ENCODE measurements at regions not wholly inside any gene's neighbourhood (a gene's known extent, or its start where the extent isn't known, plus 50 kb on each side); places are given as distances from the start of the nearest gene placed in this dataset.

- Histone ChIP-seq H3K4me2 (ENCODE audit: insufficient read depth, insufficient read length, low read length) (no peak overlapping the region), H3K14ac (ENCODE audit: insufficient read depth, low read length) (no peak overlapping the region), H3K18ac (ENCODE audit: insufficient read length, low read depth, low read length) (no peak overlapping the region), H2BK15ac (ENCODE audit: low read depth, low read length) (no peak overlapping the region), H3K27ac (ENCODE audit: insufficient read length, low read depth, low read length) (no peak overlapping the region), H4K20me1 (ENCODE audit: control insufficient read depth, insufficient read depth, insufficient read length) (no peaks in the 10 kb centered on the region), H3K4ac (ENCODE audit: low read depth, low read length) (no peak overlapping the region), H2BK120ac (ENCODE audit: low read depth, low read length, poor library complexity, severe bottlenecking) (no peak overlapping the region), H3K79me2 (ENCODE audit: insufficient read depth, low read length) (no peaks in the 10 kb centered on the region), H3K56ac (ENCODE audit: insufficient read length, low read depth, low read length) (no peak overlapping the region), H3K23ac (ENCODE audit: insufficient read length, low read depth, low read length) (no peak overlapping the region), H4K5ac (ENCODE audit: insufficient read length, low read depth, low read length) (no peak overlapping the region), H4K91ac (ENCODE audit: insufficient read length, low read depth, low read length) (no peak overlapping the region), H3K27me3 (ENCODE audit: insufficient read depth, low read length) (no peaks in the 10 kb centered on the region), H3K23me2 (ENCODE audit: insufficient read length, low read depth, low read length, poor library complexity, severe bottlenecking) (no peaks in the 10 kb centered on the region), H4K8ac (replicated peaks; ENCODE audit: insufficient read length, low read depth, low read length) (no peak overlapping the region), H2BK20ac (ENCODE audit: low read depth, low read length, poor library complexity, severe bottlenecking) (no peak overlapping the region), H2BK12ac (ENCODE audit: insufficient read length, low read depth, low read length) (no peak overlapping the region), H3K9ac (ENCODE audit: extremely low read depth, insufficient read length, low read length) (no peak overlapping the region), H3K4me1 (ENCODE audit: insufficient read depth, low read length) (no peaks in the 10 kb centered on the region), H2AFZ (ENCODE audit: low read length) (no peak overlapping the region), H2AK5ac (ENCODE audit: insufficient read length, low read length) (no peak overlapping the region), H3T11ph (ENCODE audit: low read length) (no peak overlapping the region), H3K79me1 (ENCODE audit: insufficient read depth, low read depth, low read length, poor library complexity, severe bottlenecking) (no peaks in the 10 kb centered on the region), H3K9me3 (ENCODE audit: control insufficient read depth, low read depth, low read length) (no peaks in the 10 kb centered on the region), H2BK5ac (ENCODE audit: insufficient read length, low read length) (no peak overlapping the region)
- WGBS (ENCODE audit: extremely low coverage, insufficient read length, low lambda C conversion rate): no CpG with 5 or more reads among the region's 2 CpGs
- no peak for DNase-seq
- Mint-ChIP-seq H3K9me3 (no peaks in the 10 kb centered on the region), H3K4me1 (no peaks in the 10 kb centered on the region), H3K27ac (no peak overlapping the region), H3K36me3 (ENCODE audit: insufficient read depth in 1 of 3, low read depth in 3 of 3) (no peaks in the 10 kb centered on the region), H3K27me3 (ENCODE audit: low read depth) (no peaks in the 10 kb centered on the region), H3K4me3 (no peak overlapping the region)
- TF ChIP-seq CTCF (conservative IDR thresholded peaks at IDR 0.05): no peak
Measured at GRCh38 chr3:22091329-22091728, 340.3 kb upstream of the ZNF385D start.
